Right kidney (tissue), 1 donor: ENCODE measurements at regions not wholly inside any gene's neighbourhood (a gene's known extent, or its start where the extent isn't known, plus 50 kb on each side); places are given as distances from the start of the nearest gene placed in this dataset.

Source experiments
- DNase-seq: peaks from one replicate; pipeline ENCODE4 v3.0.0-alpha.2; 2016

- DNase-seq, result no peak
Measured at GRCh38 chr9:109830545-109830944, 50.5 kb downstream of the PALM2AKAP2 start.

- no peak for DNase-seq
Measured at GRCh38 chr9:109831998-109832658, 52.1 kb downstream of the PALM2AKAP2 start.

GRCh38 chr9:109834855-109835254 lies 54.9 kb downstream of the PALM2AKAP2 start:
- no peak for DNase-seq

- DNase-seq, result no peak
Measured at GRCh38 chr9:109843641-109844040, 63.6 kb downstream of the PALM2AKAP2 start.

GRCh38 chr9:109845226-109845625 lies 65.2 kb downstream of the PALM2AKAP2 start:
- DNase-seq, result no peak

- DNase-seq, result no peak
Measured at GRCh38 chr9:109846776-109847175, 66.8 kb downstream of the PALM2AKAP2 start.

GRCh38 chr9:109852556-109852955 lies 72.6 kb downstream of the PALM2AKAP2 start:
- no peak for DNase-seq

- no peak for DNase-seq
Measured at GRCh38 chr9:109855540-109855939, 75.5 kb downstream of the PALM2AKAP2 start.

GRCh38 chr9:109856785-109857184 lies 76.8 kb downstream of the PALM2AKAP2 start:
- no peak for DNase-seq

- no peak for DNase-seq
Measured at GRCh38 chr9:109857336-109857735, 77.3 kb downstream of the PALM2AKAP2 start.

GRCh38 chr9:109859447-109859846 lies 79.4 kb downstream of the PALM2AKAP2 start:
- DNase-seq, result no peak

GRCh38 chr9:109860521-109860920 lies 80.5 kb downstream of the PALM2AKAP2 start:
- DNase-seq, result no peak

GRCh38 chr9:109861499-109861898 lies 81.5 kb downstream of the PALM2AKAP2 start:
- no peak for DNase-seq

GRCh38 chr9:109861918-109862317 lies 81.9 kb downstream of the PALM2AKAP2 start:
- DNase-seq, result no peak

- no peak for DNase-seq
Measured at GRCh38 chr9:109862452-109862851, 82.5 kb downstream of the PALM2AKAP2 start.

- no peak for DNase-seq
Measured at GRCh38 chr9:109863961-109864360, 84.0 kb downstream of the PALM2AKAP2 start.

- no peak for DNase-seq
Measured at GRCh38 chr9:109865521-109865920, 85.5 kb downstream of the PALM2AKAP2 start.

- no peak for DNase-seq
Measured at GRCh38 chr9:109868207-109868606, 88.2 kb downstream of the PALM2AKAP2 start.

GRCh38 chr9:109868722-109869121 lies 88.7 kb downstream of the PALM2AKAP2 start:
- no peak for DNase-seq

GRCh38 chr9:109870365-109870764 lies 90.4 kb downstream of the PALM2AKAP2 start:
- no peak for DNase-seq

- no peak for DNase-seq
Measured at GRCh38 chr9:109872901-109873300, 92.9 kb downstream of the PALM2AKAP2 start.

GRCh38 chr9:109875495-109876129 lies 95.6 kb downstream of the PALM2AKAP2 start:
- no peak for DNase-seq

- DNase-seq, result no peak
Measured at GRCh38 chr9:109880276-109881169, 100.5 kb downstream of the PALM2AKAP2 start.
